IMR-90 (cell line): ENCODE measurements at regions not wholly inside any gene's neighbourhood (a gene's known extent, or its start where the extent isn't known, plus 50 kb on each side); places are given as distances from the start of the nearest gene placed in this dataset.

ENCODE experiments used
- ATAC-seq: fragments of 200-7000 bp; cut with Tn5 transposase; 2 replicates; pipeline ENCODE4 v1.9.1; 2020; ENCODE audit warnings: low read depth, mild to moderate bottlenecking, moderate library complexity
- BruUV-seq: library from RNA; stranded (reverse); fragments of 400-500 nt; replicated peaks from 2 replicates; lab custom pipeline; 2021; lab: Mats Ljungman, UMichigan
- CTCF ChIA-PET: fragments of 300-600 bp; formaldehyde crosslinking; extraction: SDS; loops from one replicate; lab custom pipeline; 2021; ENCODE audit warnings: antibody characterized with exemption; lab: Yijun Ruan, JAX
- POLR2A ChIA-PET: fragments of 300-600 bp; sonication (Branson Sonifier 250); formaldehyde crosslinking; loops from one replicate; lab custom pipeline; 2022; ENCODE audit warnings: antibody characterized with exemption; ENCODE audit not compliant: unreplicated experiment; lab: Charles Lee
- DNase-seq: peaks from one replicate; pipeline ENCODE4 v3.0.0; 2013
- H2AFZ ChIP-seq: replicated peaks from 2 replicates; pipeline ENCODE3; 2013; ENCODE audit warnings: low read length, mild to moderate bottlenecking; ENCODE audit not compliant: poor library complexity
- H2AK5ac ChIP-seq: 2 replicates; pipeline ENCODE4 v1.6.1; 2013; ENCODE audit warnings: low read depth, low read length, inconsistent platforms
- H2AK9ac ChIP-seq: replicated peaks from 2 replicates; pipeline ENCODE3; 2013; ENCODE audit warnings: mild to moderate bottlenecking, low read depth, low read length, moderate library complexity; ENCODE audit not compliant: poor library complexity
- H2BK120ac ChIP-seq: 2 replicates; pipeline ENCODE4 v1.6.1; 2013; ENCODE audit warnings: low read depth, low read length, inconsistent platforms
- H2BK15ac ChIP-seq: 3 replicates; pipeline ENCODE4 v1.6.1; 2013; ENCODE audit warnings: low read depth, low read length, inconsistent platforms
- H2BK20ac ChIP-seq: 2 replicates; pipeline ENCODE4 v1.6.1; 2013; ENCODE audit warnings: low read depth, mild to moderate bottlenecking, inconsistent platforms, low read length, moderate library complexity
- H2BK5ac ChIP-seq: 2 replicates; pipeline ENCODE4 v1.6.1; 2013; ENCODE audit warnings: mild to moderate bottlenecking, low read depth, low read length, inconsistent platforms; ENCODE audit not compliant: poor library complexity, severe bottlenecking
- H3K14ac ChIP-seq: replicated peaks from 2 replicates; pipeline ENCODE4 v1.6.1; 2013; ENCODE audit warnings: low read depth, low read length, inconsistent platforms
- H3K18ac ChIP-seq: 2 replicates; pipeline ENCODE4 v1.6.1; 2013; ENCODE audit warnings: low read depth, low read length, control low read depth
- H3K23ac ChIP-seq: 2 replicates; pipeline ENCODE4 v1.6.1; 2013; ENCODE audit warnings: low read depth, low read length, inconsistent platforms
- H3K27ac ChIP-seq: 2 replicates; pipeline ENCODE4 v1.5.1; 2013; ENCODE audit warnings: mild to moderate bottlenecking, control low read depth, low read length; ENCODE audit not compliant: insufficient read depth
- H3K27me3 ChIP-seq: 2 replicates; pipeline ENCODE4 v1.6.1; 2013; ENCODE audit warnings: low read length; ENCODE audit not compliant: control insufficient read depth, insufficient read depth
- H3K36me3 ChIP-seq: 2 replicates; pipeline ENCODE4 v1.6.1; 2013; ENCODE audit warnings: low read length, mixed read lengths; ENCODE audit not compliant: control insufficient read depth, insufficient read depth
- H3K4ac ChIP-seq: 2 replicates; pipeline ENCODE4 v1.6.1; 2013; ENCODE audit warnings: low read depth, low read length, inconsistent platforms
- H3K4me1 ChIP-seq: 2 replicates; pipeline ENCODE4 v1.6.1; 2013; ENCODE audit warnings: low read length, mixed read lengths; ENCODE audit not compliant: control insufficient read depth, insufficient read depth
- H3K4me2 ChIP-seq: 2 replicates; pipeline ENCODE4 v1.6.1; 2013; ENCODE audit warnings: low read depth, mild to moderate bottlenecking, control low read depth, low read length, moderate library complexity
- H3K4me3 ChIP-seq: 2 replicates; pipeline ENCODE4 v1.5.1; 2013; ENCODE audit warnings: low read depth, mild to moderate bottlenecking, control low read depth, low read length, moderate library complexity; ENCODE audit not compliant: insufficient read depth
- H3K56ac ChIP-seq: 2 replicates; pipeline ENCODE4 v1.6.1; 2013; ENCODE audit warnings: low read length, inconsistent platforms; ENCODE audit not compliant: insufficient read depth; ENCODE audit errors: extremely low read depth
- H3K79me1 ChIP-seq, 2 experiments: 2 replicates each; pipeline ENCODE4 v1.6.1; 2013; ENCODE audit warnings: low read length in 2 of 2, inconsistent platforms in 1 of 2, low read depth in 1 of 2
- H3K9ac ChIP-seq: 2 replicates; pipeline ENCODE4 v1.6.1; 2013; ENCODE audit warnings: low read depth, low read length, control low read depth
- H3K9me1 ChIP-seq: 2 replicates; pipeline ENCODE4 v1.6.1; 2013; ENCODE audit warnings: low read length, inconsistent platforms; ENCODE audit not compliant: insufficient read depth
- H3K9me3 ChIP-seq: 2 replicates; pipeline ENCODE4 v1.6.1; 2013; ENCODE audit warnings: low read length; ENCODE audit not compliant: control insufficient read depth, insufficient read depth
- H4K20me1 ChIP-seq: 2 replicates; pipeline ENCODE4 v1.6.1; 2013; ENCODE audit warnings: low read length, inconsistent platforms; ENCODE audit not compliant: insufficient read depth
- H4K5ac ChIP-seq: 2 replicates; pipeline ENCODE4 v1.6.1; 2013; ENCODE audit warnings: mild to moderate bottlenecking, low read depth, low read length, control low read depth
- H4K8ac ChIP-seq, 2 experiments: 2 replicates each; pipeline ENCODE4 v1.6.1; 2013; ENCODE audit warnings: low read depth in 2 of 2, low read length in 2 of 2, control low read depth in 1 of 2, inconsistent platforms in 1 of 2
- H4K91ac ChIP-seq: 2 replicates; pipeline ENCODE4 v1.6.1; 2013; ENCODE audit warnings: low read depth, low read length, inconsistent platforms; ENCODE audit not compliant: insufficient read depth
- BHLHE40 ChIP-seq: fragments of 150-350 bp; IDR thresholded peaks from 2 replicates; pipeline ENCODE4 v1.6.1; 2016; ENCODE audit warnings: mild to moderate bottlenecking, low read depth, low read length
- CEBPB ChIP-seq: IDR thresholded peaks from 2 replicates; pipeline ENCODE4 v1.6.1; 2012; ENCODE audit warnings: low read depth, low read length, improper control_type of control experiment
- CTCF ChIP-seq: conservative IDR thresholded peaks from 2 replicates; pipeline ENCODE4 v1.5.1; 2012; ENCODE audit warnings: mild to moderate bottlenecking, low read depth, low read length, improper control_type of control experiment
- FOS ChIP-seq: fragments of 150-350 bp; IDR thresholded peaks from 2 replicates; pipeline ENCODE4 v1.6.1; 2016; ENCODE audit warnings: low read depth, low read length
- WGBS, 2 experiments: methylation state at CpG; one replicate each; pipeline versions ENCODE4 v1.1.5 to v1.1.7; 2013; ENCODE audit warnings: missing lambda C conversion rate in 2 of 2; ENCODE audit not compliant: insufficient read length in 1 of 2; ENCODE audit errors: extremely low coverage in 2 of 2; 5-methylcytosine and 5-hydroxymethylcytosine counted together
- dilution Hi-C: fragments of 300-500 bp; cut with HindIII; formaldehyde crosslinking; loops from one replicate; pipeline ENCODE4 v1.14.3; 2018; ENCODE audit warnings: low sequenced_read_pairs; ENCODE audit not compliant: unreplicated experiment
- in situ Hi-C: fragments of 300-500 bp; cut with MboI; formaldehyde crosslinking; loops from 3 replicates; pipeline ENCODE4 v1.14.3; 2019; ENCODE audit warnings: low sequenced_read_pairs, inconsistent platforms, mixed read lengths
- intact Hi-C: fragments of 100-400 bp; cut with micrococcal nuclease; formaldehyde crosslinking; loops from 2 replicates; pipeline ENCODE4 v1.10.0; 2022

- no peak overlapping the region for H2AFZ ChIP-seq
- no peak overlapping the region for H3K18ac ChIP-seq
- H4K91ac ChIP-seq, result no peak overlapping the region
- H4K5ac ChIP-seq, result no peak overlapping the region
- no peak overlapping the region for H3K56ac ChIP-seq
- H3K23ac ChIP-seq, result no peak overlapping the region
- CTCF ChIA-PET, result interaction anchor here (1.0 kb wide), 1 partner anchor 9 kb away, joined by 3 read pairs; no protein-coding TSS in a partner anchor
- H2BK120ac ChIP-seq, result no peak overlapping the region
- no peak overlapping the region for H3K9ac ChIP-seq
- H3K14ac ChIP-seq, result no peak overlapping the region
- peaks cover 8% of the 10 kb centered on the region; the same call in 1 of the 2 replicates for H3K9me1 ChIP-seq
- DNase-seq, result peak; percentile 96
- no peaks in the 10 kb centered on the region for H3K79me1 ChIP-seq
- peak overlapping the region; percentile 57; the same call in 1 of the 3 replicates for H2BK15ac ChIP-seq
- peak; percentile 83 for ATAC-seq
- no peak overlapping the region for H3K27ac ChIP-seq
- no CpG with 5 or more reads among the region's 3 CpGs for WGBS, 2 experiments
- H2AK9ac ChIP-seq, result no peak overlapping the region
- no peak overlapping the region for H3K4me2 ChIP-seq
- H4K8ac ChIP-seq, result no peak overlapping the region
- dilution Hi-C loops, result no loop called here
- H3K4me3 ChIP-seq, result no peak overlapping the region
- no peaks in the 10 kb centered on the region for H3K36me3 ChIP-seq
- in situ Hi-C loops, result no loop called here
- no TSS peak for BruUV-seq
- H2AK5ac ChIP-seq, result no peak overlapping the region
- no peak overlapping the region for H3K4ac ChIP-seq
- H2BK5ac ChIP-seq, result peak overlapping the region; percentile 69
- no peaks in the 10 kb centered on the region for H3K9me3 ChIP-seq
- TF ChIP-seq CEBPB (peak; percentile 94), FOS (peak; percentile 92), BHLHE40 (peak; percentile 53; the same call in 1 of the 2 replicates), CTCF (no peak)
- peaks cover 3% of the 10 kb centered on the region; the same call in 1 of the 2 replicates for H3K4me1 ChIP-seq
- intact Hi-C loops, result no loop called here
- no peaks in the 10 kb centered on the region for H3K27me3 ChIP-seq
- H2BK20ac ChIP-seq, result no peak overlapping the region
- POLR2A ChIA-PET, result no interaction called here
- no peaks in the 10 kb centered on the region for H4K20me1 ChIP-seq
Observed at GRCh38 chr20:6566821-6567220, 200.7 kb upstream of the BMP2 start.
